ENCODE measurements at regions not wholly inside any gene's neighbourhood (a gene's known extent, or its start where the extent isn't known, plus 50 kb on each side); places are given as distances from the start of the nearest gene placed in this dataset.

- no peak overlapping the region for H3K4me2 ChIP-seq (replicated peaks; ENCODE audit: extremely low read depth, low read length, poor library complexity, severe bottlenecking)
- Mint-ChIP-seq H3K27ac (no peak overlapping the region), H3K4me1 (no peaks in the 10 kb centered on the region), H3K27me3 (ENCODE audit: low read depth in 3 of 3) (peaks cover 0 to 5% (median 0%) of the 10 kb centered on the region in 3 donors), H3K36me3 (no peaks in the 10 kb centered on the region), H3K4me3 (no peak overlapping the region), H3K9me3 (no peaks in the 10 kb centered on the region)
- no peaks in the 10 kb centered on the region for H3K36me3 ChIP-seq (replicated peaks in 1 of 2; ENCODE audit: control insufficient read depth in 1 of 2, insufficient read depth in 2 of 2, low read length in 2 of 2)
- no peak for TF ChIP-seq CTCF (IDR thresholded peaks at IDR 0.05)
- no peaks in the 10 kb centered on the region for H3K27me3 ChIP-seq (ENCODE audit: control insufficient read depth in 2 of 2, insufficient read depth in 2 of 2, low read length in 2 of 2)
- H3K9ac ChIP-seq (ENCODE audit: insufficient read depth, low read length, poor library complexity, severe bottlenecking), result no peak overlapping the region
- intact Hi-C loops (cut with micrococcal nuclease), result no loop called here
- no peak for DNase-seq
- WGBS (ENCODE audit: insufficient coverage), result 81% methylated on average over 3 of the region's 12 CpGs
- no peaks in the 10 kb centered on the region for H3K79me2 ChIP-seq (ENCODE audit: insufficient read depth, low read length)
- H2AFZ ChIP-seq (ENCODE audit: insufficient read depth, low read depth, low read length, poor library complexity, severe bottlenecking), result no peak overlapping the region
- no peaks in the 10 kb centered on the region for H3K9me3 ChIP-seq (replicated peaks in 1 of 2; ENCODE audit: control insufficient read depth in 1 of 2, insufficient read depth in 1 of 2, low read length in 2 of 2)
- no peaks in the 10 kb centered on the region for H3K4me1 ChIP-seq (ENCODE audit: control insufficient read depth in 1 of 2, insufficient read depth in 2 of 2, low read length in 2 of 2)
- no peak overlapping the region for H3K27ac ChIP-seq (ENCODE audit: low read depth in 1 of 2, low read length in 2 of 2)
- no peaks in the 10 kb centered on the region for H4K20me1 ChIP-seq (ENCODE audit: insufficient read depth, low read length)
- no peak overlapping the region for H3K4me3 ChIP-seq (replicated peaks in 1 of 3; ENCODE audit: low read depth in 2 of 3, low read length in 3 of 3)
These were observed 264.2 kb downstream of the ADAMTS20 start for GRCh38 chr12:43287706-43288383.

DNA sequence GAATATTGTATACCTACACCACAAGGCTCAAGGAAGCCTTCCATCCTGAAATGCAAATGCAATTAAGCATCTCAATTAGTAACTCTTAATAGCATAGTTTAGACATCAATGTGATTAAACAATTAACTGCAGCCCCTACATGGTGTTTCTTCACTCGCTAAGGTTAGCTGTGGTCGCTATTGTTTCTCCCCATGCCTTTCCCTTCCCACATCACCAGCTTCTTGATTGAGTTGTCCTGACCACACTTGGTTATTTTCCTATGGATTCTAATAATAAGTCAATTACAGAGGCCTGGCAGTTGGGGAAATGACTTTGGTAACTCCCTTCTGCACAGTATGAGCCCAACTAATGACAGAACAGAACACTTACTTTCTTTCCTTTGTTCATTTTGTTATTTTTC is 265.0 kb downstream of the ADAMTS20 start:
- intact Hi-C loops (cut with micrococcal nuclease), result no loop called here
- Histone ChIP-seq H3K4me1 (ENCODE audit: control insufficient read depth in 1 of 2, insufficient read depth in 2 of 2, low read length in 2 of 2) (no peaks in the 10 kb centered on the region), H2AFZ (ENCODE audit: insufficient read depth, low read depth, low read length, poor library complexity, severe bottlenecking) (no peak overlapping the region), H3K27ac (ENCODE audit: low read depth in 1 of 2, low read length in 2 of 2) (no peak overlapping the region), H3K4me3 (replicated peaks in 1 of 3; ENCODE audit: low read depth in 2 of 3, low read length in 3 of 3) (no peak overlapping the region), H4K20me1 (ENCODE audit: insufficient read depth, low read length) (no peaks in the 10 kb centered on the region), H3K79me2 (ENCODE audit: insufficient read depth, low read length) (no peaks in the 10 kb centered on the region), H3K9ac (ENCODE audit: insufficient read depth, low read length, poor library complexity, severe bottlenecking) (no peak overlapping the region), H3K36me3 (replicated peaks in 1 of 2; ENCODE audit: control insufficient read depth in 1 of 2, insufficient read depth in 2 of 2, low read length in 2 of 2) (no peaks in the 10 kb centered on the region), H3K4me2 (replicated peaks; ENCODE audit: extremely low read depth, low read length, poor library complexity, severe bottlenecking) (no peak overlapping the region), H3K27me3 (ENCODE audit: control insufficient read depth in 2 of 2, insufficient read depth in 2 of 2, low read length in 2 of 2) (no peaks in the 10 kb centered on the region), H3K9me3 (replicated peaks in 1 of 2; ENCODE audit: control insufficient read depth in 1 of 2, insufficient read depth in 1 of 2, low read length in 2 of 2) (no peaks in the 10 kb centered on the region)
- DNase-seq, result no peak
- Mint-ChIP-seq H3K4me3 (no peak overlapping the region), H3K36me3 (no peaks in the 10 kb centered on the region), H3K27ac (no peak overlapping the region), H3K27me3 (ENCODE audit: low read depth in 3 of 3) (peaks cover 0 to 5% (median 0%) of the 10 kb centered on the region in 3 donors), H3K9me3 (no peaks in the 10 kb centered on the region), H3K4me1 (no peaks in the 10 kb centered on the region)
- 100% methylated on average over 2 of the region's 2 CpGs for WGBS (ENCODE audit: insufficient coverage)
- no peak for TF ChIP-seq CTCF (IDR thresholded peaks at IDR 0.05)
